ENCODE measurements at regions not wholly inside any gene's neighbourhood (a gene's known extent, or its start where the extent isn't known, plus 50 kb on each side); places are given as distances from the start of the nearest gene placed in this dataset.
A peak's percentile ranks its signal among the peaks of the same experiment; 100 is the strongest.

GRCh38 chr6:150711584-150712504 is 112.2 kb downstream of the PLEKHG1 start:
- Mint-ChIP-seq H3K4me3 (no peak overlapping the region), H3K27me3 (ENCODE audit: low read depth) (no peaks in the 10 kb centered on the region), H3K36me3 (ENCODE audit: low read depth) (peaks cover 3% of the 10 kb centered on the region), H3K27ac (ENCODE audit: unreplicated experiment) (peak overlapping the region; percentile 53), H3K9me3 (no peaks in the 10 kb centered on the region), H3K4me1 (peaks cover 43% of the 10 kb centered on the region)
- no peak for DNase-seq (ENCODE audit: low read depth, low spot score)
- no peak for TF ChIP-seq CTCF (conservative IDR thresholded peaks at IDR 0.05)

GRCh38 chr6:150712505-150713252 is 113.0 kb downstream of the PLEKHG1 start:
- Mint-ChIP-seq H3K27ac (ENCODE audit: unreplicated experiment) (no peak overlapping the region), H3K9me3 (no peaks in the 10 kb centered on the region), H3K4me1 (peaks cover 43% of the 10 kb centered on the region), H3K27me3 (ENCODE audit: low read depth) (no peaks in the 10 kb centered on the region), H3K36me3 (ENCODE audit: low read depth) (peaks cover 3% of the 10 kb centered on the region), H3K4me3 (no peak overlapping the region)
- no peak for DNase-seq (ENCODE audit: low read depth, low spot score)
- no peak for TF ChIP-seq CTCF (conservative IDR thresholded peaks at IDR 0.05)

- H3K27me3 Mint-ChIP-seq (ENCODE audit: low read depth) = no peaks in the 10 kb centered on the region
- H3K9me3 Mint-ChIP-seq = no peaks in the 10 kb centered on the region
- H3K4me3 Mint-ChIP-seq = no peak overlapping the region
- DNase-seq (ENCODE audit: low read depth, low spot score) = no peak
- H3K4me1 Mint-ChIP-seq = peaks cover 38% of the 10 kb centered on the region
- H3K36me3 Mint-ChIP-seq (ENCODE audit: low read depth) = peaks cover 3% of the 10 kb centered on the region
- peak overlapping the region; percentile 13 for H3K27ac Mint-ChIP-seq (ENCODE audit: unreplicated experiment)
- no peak for TF ChIP-seq CTCF (conservative IDR thresholded peaks at IDR 0.05)
Observed at GRCh38 chr6:150713487-150713886, 113.8 kb downstream of the PLEKHG1 start.

GRCh38 chr6:150713931-150714330 is 114.2 kb downstream of the PLEKHG1 start:
- no peak for TF ChIP-seq CTCF (conservative IDR thresholded peaks at IDR 0.05)
- no peaks in the 10 kb centered on the region for H3K27me3 Mint-ChIP-seq (ENCODE audit: low read depth)
- H3K27ac Mint-ChIP-seq (ENCODE audit: unreplicated experiment) = no peak overlapping the region
- peaks cover 42% of the 10 kb centered on the region for H3K4me1 Mint-ChIP-seq
- no peaks in the 10 kb centered on the region for H3K9me3 Mint-ChIP-seq
- peaks cover 3% of the 10 kb centered on the region for H3K36me3 Mint-ChIP-seq (ENCODE audit: low read depth)
- no peak for DNase-seq (ENCODE audit: low read depth, low spot score)
- no peak overlapping the region for H3K4me3 Mint-ChIP-seq

GRCh38 chr6:150715133-150715532 is 115.4 kb downstream of the PLEKHG1 start:
- H3K27me3 Mint-ChIP-seq (ENCODE audit: low read depth) = no peaks in the 10 kb centered on the region
- no peak for DNase-seq (ENCODE audit: low read depth, low spot score)
- no peak overlapping the region for H3K4me3 Mint-ChIP-seq
- peaks cover 48% of the 10 kb centered on the region for H3K4me1 Mint-ChIP-seq
- peaks cover 3% of the 10 kb centered on the region for H3K36me3 Mint-ChIP-seq (ENCODE audit: low read depth)
- H3K27ac Mint-ChIP-seq (ENCODE audit: unreplicated experiment) = no peak overlapping the region
- no peak for TF ChIP-seq CTCF (conservative IDR thresholded peaks at IDR 0.05)
- no peaks in the 10 kb centered on the region for H3K9me3 Mint-ChIP-seq

Data from neural crest cell (in vitro differentiated cells).